HL-60/S4 treated with phorbol 12-myristate 13-acetate at 8.2 ng/mL for 4 days and 3 days (cell line): ENCODE measurements at regions not wholly inside any gene's neighbourhood (a gene's known extent, or its start where the extent isn't known, plus 50 kb on each side); places are given as distances from the start of the nearest gene placed in this dataset.

ENCODE experiments used
- in situ Hi-C: fragments of 300-500 bp; cut with MboI; formaldehyde crosslinking; loops from 2 replicates; pipeline ENCODE4 v1.15.0; 2022; ENCODE audit warnings: low sequenced_read_pairs

DNA sequence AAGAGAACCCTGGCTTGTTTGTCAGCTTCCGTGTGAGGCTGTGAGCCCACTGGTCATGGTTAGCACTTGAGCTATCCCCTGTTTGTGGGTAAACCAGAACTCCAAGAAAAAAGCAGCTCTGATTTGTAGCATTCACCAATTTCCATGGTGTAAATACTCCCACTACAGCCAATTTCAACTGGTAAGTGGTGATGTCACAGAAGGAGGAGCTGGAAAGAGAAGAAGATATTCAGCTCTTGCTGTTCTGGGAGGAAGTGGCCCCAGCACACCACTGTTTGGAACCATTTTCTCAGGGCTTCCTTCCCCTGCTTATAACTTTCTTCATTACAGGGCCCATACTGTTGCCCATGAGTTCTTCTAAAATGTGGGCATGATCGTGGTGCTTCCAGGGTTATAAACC is 500.1 kb upstream of the ZMIZ1 start:
- in situ Hi-C loops, result no loop called here

DNA sequence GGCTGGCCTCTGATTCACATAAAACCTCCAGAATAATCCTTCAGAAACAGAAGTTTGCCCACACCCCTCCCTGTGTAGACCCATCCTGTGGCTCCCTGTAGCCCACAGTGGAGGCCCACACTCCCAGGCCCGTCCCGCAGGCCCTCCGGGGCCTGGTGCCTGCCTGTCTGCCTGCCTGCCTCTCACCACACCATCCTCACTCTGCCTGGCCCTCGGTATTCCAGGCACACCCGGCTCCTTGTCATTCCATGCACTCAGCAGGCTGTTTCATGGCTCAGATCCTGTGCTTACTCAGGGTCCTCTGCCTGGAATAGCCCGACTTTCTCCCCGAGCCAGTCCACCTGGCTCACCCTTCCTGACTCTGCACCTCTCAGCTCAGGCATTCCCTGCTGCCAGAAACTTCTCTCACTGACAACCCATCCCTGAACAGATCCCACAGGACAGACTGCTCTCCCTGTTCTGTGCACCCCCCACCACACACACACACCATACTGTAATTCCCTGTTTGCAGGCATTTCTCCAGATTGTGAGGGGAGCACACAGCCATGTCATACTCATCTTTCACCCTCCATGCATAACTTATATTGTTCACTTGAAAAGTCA is 498.0 kb upstream of the ZMIZ1 start:
- in situ Hi-C loops, result no loop called here

DNA sequence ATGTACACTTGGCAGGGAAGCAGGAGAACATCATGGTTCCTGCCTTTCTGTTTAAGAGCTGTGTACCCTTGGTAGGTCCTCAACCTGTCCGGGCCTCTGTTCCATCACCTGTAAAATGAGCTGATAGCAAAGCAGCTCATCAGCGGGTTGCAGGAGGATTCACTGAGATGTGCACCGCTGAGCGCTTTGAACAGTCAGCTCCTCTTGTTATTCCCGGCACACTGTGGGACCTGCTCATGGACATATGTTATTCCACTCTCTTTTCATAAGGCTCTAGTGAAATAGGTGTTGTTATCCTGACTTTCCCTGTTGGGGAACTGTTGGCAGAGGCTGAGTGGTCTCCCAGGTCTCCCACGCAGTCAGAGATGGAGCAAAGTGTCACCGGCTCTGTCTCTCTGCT is 497.5 kb upstream of the ZMIZ1 start:
- in situ Hi-C loops, result no loop called here

DNA sequence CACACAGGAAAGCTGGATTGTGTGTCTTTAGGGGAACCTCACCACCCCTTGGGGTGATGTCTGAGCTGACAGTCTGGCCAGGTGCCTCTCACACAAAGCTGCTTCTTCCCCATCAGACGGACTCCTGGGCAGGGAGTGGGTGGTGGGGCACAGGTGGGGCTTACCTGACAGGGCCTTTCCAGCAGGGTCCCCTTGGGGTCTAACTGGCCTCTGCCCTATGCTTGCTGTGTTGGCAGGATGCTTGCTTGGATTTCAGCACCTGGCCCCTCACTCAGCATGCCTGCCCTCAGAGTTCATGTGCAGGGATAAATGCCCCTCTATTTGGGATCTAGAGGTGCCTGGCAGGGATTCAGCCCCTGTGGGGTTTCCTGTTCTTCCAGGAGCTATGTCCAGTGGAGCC is 496.9 kb upstream of the ZMIZ1 start:
- in situ Hi-C loops, result no loop called here

DNA sequence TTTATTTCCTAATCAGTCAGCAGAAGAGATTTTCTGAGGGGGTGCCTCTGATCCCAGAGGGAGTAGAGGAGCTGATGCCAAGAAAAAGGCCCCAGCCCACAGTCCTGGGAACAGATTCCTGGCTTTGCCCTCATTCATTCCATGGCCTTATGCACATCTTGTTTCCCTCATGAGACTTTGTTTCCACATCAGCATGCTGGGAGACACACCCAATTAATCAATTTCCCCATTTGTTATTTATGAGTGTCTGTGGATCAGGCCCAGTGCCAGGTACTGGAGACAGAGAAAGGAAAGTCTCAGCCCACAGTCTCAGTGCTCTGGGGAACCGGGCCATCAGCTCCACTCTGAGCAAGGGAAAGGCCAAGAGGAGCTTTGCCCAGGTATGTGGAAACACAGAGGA is 496.2 kb upstream of the ZMIZ1 start:
- in situ Hi-C loops, result no loop called here

DNA sequence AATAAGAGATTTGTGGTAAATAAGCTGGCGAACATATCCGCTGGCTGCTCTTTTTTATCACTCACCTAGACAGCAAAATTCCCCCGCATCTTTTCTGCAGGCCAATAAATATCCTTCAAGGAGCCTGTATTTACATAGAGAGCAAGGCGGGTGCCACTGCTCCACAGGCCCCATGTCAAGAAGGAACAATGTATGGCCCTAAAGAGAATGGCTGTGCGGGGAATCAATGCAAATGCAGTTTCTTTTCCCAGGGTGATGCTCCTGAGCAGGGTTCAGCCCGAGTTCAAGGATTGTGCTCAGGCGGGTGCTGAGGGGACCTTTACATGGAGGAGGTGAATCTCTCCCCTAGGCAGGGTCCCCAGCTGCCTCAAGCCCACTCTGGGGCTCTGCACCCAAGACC is 494.2 kb upstream of the ZMIZ1 start:
- in situ Hi-C loops, result no loop called here

DNA sequence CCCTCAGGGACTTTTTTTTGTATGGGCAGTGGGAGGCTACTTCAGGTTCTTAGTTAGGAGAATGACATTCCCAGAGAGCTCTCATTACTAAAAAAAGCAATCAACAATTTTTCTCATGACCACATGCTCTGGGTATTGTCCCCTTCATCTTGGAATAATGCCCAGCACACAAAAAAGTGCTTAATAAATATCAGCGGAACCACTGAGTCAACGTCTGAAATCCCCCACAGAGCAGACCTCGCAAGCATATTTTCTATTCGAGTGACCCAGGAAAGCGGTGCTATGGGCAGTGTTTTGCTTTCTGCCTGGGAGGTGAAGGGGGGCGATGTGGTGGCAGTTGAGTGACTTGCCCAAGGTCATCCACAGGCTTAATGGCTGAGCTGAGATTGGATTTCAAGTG is 493.4 kb upstream of the ZMIZ1 start:
- in situ Hi-C loops, result no loop called here

DNA sequence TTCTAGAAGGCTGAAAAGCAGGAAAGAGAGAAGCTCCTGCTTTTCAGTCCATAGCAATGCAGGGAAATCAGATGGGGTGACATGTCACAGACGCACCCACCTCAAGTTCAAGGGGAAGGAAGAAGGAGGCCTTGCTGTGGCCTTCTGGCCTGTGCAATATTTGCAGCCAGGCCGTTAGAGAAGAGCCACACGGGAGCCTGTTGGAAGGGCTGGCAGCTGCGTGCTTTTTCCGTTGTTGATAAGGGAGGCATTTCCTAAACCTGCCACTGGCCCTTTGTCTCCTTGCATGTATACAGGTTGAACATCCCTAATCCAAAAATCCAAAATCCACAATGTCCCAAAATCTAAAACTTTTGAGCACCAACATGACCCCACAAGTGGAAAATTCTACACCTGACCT is 492.5 kb upstream of the ZMIZ1 start:
- in situ Hi-C loops, result no loop called here

DNA sequence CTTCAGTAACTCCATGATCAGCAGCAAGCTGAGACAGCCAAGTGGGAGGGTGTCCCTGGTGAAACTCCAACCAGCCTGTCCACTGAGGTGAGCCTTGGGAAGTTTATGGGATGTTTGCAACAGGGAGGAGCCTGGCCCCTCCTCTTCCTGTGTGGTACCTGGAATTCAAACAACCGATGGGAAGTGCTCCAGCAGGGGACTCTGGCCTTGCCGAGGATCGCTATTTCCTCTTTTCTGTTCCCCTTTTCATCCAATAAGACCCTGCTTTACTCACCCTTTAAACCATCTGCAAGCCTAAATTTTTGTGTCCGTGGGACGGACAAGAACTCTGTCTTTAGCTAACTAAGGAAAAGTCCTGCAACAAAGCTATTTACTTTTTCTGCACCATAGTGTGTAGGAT is 491.1 kb upstream of the ZMIZ1 start:
- in situ Hi-C loops, result no loop called here

DNA sequence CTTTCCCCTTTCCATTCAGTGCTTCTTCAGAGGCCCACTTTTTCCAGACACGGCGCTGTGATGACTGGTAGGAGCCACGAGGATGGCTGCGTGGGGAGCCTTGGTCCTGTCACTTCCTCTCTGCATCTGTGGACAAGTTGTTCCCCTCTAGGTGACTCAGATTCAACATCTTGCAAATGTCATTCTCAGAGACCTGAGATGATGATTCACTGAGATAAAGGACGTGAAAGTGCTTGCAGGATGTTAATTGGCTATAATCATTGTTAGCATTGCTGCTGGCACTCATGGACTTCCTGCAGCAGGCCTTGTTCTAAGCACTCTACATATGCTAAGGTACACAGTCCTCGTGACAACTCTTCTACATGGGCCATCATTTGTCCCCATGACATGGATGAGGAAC is 489.8 kb upstream of the ZMIZ1 start:
- in situ Hi-C loops, result no loop called here

DNA sequence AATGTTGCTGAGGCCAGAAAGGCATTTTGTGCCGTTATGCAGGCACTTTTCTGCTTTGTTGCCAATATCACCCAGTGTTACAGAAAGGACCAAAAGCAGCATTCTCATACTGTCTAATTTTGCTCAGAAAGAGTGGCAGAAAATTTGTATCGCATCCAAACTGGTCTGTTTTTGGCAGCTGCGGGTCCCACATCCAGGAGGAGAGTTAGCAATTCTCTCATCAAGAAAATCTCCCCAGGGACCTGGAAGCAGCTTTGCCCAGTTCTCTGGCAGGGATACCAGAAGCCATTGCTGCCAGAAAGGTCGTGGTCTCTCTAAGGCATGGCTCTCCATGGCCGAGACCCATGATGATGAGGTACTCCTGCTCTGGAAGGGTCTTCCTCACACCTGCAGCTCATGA is 489.2 kb upstream of the ZMIZ1 start:
- in situ Hi-C loops, result no loop called here

DNA sequence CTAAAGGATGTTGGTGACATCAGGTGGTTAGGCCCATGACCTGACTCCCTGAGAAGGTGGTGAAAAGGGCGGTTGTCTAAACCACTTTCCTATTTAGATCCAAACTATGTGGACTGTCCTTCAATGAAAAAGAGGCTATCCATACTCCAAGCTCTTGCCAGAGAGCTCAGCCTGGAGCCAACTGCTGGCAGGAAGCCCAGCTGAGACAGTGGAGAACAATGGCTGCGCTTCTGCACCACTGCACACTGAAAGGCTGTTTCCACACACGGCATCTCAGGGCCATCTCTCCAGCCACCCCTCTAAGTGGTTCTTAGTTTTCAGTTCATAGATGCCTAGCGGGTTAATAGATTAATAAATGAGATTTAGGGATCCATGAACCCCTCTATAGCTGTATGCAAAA is 488.8 kb upstream of the ZMIZ1 start:
- in situ Hi-C loops, result no loop called here

DNA sequence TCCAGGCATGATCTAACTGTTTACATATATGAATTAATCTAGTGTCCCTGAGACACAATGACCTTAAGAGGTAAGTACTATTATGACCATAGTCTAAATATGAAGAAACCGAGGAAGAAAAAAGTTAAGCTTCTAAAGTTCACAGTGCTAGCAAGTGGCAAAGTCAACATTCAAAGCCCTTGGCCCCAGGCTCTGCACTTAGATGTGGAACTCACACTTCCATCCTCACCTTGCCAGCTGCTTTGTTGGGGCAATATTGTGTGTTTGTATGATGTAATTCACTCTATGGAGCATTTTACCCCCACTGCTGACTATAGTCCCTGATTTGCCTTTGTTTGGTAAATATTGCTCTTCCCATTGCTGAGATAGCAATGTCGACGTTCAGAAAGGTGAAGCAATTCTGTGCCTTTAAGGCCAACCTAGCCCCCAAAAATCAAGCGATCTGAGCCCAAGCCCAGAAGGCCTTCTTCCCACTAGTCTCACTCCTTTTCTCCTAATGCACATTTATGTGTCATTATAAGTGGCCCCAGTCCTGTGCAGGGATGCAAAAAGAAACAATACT is 487.6 kb upstream of the ZMIZ1 start:
- in situ Hi-C loops, result no loop called here

DNA sequence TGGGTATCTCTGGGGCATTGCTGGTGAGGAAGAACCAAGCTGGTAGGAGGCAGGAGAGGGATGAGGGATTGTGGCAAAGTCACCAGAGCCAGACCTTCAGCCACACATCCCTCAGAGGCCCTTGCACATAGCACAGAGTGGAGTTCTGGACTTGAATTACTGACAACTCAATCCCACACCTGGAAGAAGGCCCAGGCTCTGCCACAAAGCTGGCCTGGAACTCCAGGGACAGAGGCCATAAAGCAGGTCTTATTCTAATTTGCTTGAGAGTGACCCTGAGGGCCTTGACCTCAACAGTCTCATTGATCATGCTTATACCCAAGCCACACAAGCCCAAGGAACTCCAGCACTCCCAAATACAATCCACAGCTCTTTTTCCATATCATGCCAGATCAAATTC is 486.2 kb upstream of the ZMIZ1 start:
- in situ Hi-C loops, result no loop called here

DNA sequence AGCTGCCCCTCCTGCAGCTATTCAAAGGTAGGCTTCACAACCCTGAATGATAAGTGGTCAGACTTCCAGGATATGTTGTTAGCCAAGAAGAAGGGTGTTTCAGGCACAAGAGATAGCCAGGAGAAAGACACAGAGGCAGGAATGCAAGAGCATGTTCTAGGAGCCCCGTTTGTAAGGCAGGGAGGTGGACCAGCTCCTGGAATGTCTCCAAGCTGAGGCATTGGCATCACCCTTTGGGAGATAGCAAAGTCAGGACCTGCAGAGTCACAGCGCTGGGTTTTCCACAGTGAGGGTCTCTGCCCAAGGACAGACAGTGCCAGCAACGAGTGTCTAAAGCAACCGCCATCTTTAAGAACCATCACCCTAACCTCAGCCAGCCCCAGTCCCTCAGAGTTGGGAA is 484.5 kb upstream of the ZMIZ1 start:
- in situ Hi-C loops, result no loop called here

DNA sequence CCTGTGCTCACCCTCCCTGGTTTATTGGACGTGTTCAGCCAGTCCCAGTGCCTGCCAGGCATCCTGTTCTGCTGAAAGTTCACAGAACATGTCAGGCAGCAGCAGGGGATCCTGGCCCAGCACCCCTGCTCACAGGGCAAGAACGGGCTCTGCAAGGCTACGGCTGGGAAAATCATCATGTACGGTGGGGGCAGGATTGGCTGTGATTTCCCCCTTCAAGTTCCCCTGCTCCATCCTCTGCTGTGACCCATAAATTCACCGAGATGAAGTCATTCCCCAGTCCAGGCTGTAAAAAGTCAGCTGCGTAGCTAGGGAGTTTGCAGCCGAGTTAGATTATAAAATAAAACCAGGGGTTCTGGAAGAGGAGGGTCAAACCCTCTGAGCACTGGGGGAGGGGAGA is 484.1 kb upstream of the ZMIZ1 start:
- in situ Hi-C loops, result no loop called here

DNA sequence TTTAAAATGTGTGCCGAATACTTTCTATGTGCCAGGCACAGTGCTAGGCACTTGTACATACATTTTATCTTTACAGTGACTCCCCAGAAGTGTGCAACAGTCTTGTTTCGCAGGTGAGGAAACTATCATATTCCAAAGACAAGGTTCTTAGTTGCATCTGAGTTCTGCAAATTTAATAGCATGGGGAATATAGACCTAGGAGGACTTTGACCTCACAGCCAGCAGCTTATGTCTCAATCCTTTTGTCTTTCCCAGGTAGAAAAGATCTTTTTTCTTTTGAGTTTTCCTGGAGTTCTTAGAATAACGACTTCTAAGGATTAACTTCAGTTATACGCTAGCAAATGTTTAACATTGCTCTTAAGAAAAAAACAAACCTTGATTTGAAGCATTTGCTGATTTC is 482.8 kb upstream of the ZMIZ1 start:
- in situ Hi-C loops, result no loop called here

DNA sequence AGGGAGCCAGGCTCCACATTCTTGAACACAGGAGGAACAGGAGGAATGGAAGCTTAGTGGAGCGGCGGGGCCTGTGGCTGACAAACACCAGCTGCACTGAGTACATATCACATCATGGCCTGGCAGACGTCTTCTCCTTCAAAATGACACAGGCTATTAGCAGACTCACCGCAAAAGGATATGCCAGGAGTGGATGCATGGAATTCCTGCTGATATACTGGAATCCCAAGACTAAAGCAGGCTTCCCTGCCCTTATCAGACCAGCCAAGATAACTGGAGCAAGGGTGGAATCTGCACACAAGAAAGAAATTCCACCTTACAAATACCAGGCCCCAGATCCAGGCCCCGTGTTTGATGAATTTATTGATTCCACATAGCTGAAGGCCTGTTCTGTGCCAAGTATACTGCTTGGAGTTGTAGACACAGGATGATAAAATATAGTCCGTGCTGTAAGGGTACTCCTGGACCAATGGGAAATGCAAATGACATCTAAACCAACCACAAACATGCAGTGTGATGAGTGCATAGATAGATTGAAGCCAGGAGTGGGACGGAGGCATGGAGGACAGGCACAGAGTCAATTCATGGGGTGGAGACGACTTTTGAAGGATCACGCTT is 480.5 kb upstream of the ZMIZ1 start:
- in situ Hi-C loops, result no loop called here

DNA sequence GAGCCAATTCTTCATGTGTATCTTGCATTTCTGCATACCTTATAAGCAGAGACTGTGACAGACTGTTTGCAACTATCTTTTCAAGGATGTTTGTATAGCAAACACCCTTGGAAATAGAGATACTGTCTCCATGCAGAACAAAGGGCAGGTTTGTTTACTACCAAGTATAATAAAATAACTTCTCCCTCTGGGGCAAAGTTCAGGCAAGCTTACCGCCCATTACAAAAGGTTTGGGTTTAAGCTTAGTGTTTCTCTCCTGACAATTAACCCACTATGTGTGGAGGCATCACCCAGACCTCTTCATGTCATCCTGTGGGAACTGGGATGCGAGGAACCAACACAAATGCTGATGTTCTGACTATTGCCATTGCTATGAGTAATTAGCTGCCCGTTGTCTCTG is 479.1 kb upstream of the ZMIZ1 start:
- in situ Hi-C loops, result no loop called here

DNA sequence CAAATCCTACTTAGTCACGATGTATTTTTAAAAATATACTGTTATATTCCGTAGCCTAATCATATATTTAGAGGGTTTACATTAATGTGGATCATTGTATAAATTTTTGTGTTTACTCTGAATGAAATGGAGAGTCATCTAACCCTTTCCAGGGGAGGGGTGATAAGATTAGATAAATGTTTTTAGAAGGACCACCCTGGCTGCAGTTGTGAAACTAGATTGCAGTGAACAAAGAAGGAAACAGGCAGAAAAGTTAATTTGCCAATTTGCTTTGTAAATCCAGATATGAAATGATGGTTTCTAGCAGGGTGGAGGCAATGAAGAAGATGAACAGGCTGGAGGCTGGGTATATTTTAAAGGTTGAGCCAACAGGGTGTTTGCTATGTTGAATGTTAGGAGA is 477.7 kb upstream of the ZMIZ1 start:
- in situ Hi-C loops, result no loop called here

DNA sequence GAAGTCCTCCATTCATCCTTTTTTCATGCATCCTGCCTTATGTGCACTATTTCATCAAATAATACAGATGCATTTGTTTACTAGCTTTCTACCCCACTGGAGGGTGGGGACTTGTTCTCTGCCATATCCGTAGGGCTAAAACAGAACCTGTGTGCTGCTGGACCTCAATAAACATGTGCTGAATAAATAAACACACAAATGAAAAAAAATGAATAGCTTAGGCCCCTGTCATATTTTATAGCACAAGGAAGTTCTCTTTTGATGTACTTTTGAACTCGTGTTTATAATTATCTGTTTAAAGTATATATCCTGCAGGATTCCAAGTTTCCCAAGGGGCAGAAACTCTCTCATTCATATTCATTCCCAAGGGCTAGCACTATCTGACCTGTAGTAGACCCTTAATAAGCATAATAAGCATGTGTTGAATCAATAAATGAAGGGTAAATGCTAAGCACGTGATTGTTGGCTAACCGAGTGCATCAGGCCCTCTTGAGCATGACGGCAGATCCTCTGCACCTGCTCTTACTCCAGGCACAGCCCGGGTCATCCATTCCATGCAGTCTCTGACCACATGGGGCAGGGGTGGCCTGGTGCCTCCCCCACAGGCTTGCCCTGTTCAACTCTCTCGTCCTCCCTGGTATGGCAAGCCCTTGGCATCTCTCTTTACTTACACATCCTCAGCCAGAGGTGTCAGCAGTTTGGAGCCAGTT is 474.1 kb upstream of the ZMIZ1 start:
- in situ Hi-C loops, result no loop called here

DNA sequence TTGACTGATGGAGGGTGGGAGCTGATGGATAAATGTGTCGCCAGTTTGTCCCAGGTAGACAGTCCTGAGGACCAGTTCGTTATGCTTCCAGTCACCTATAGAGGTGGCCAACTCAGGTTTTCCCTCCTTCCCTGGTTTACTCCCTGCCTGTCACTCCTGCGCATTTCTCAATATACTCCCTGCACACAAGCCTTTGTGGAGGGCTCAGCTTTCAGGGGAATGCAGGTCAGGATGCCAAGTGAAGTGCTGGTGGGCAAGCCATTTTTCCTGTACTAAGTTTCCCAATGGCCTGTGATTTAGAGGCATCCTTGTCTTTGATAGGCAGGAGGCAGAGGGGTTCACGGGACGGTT is 473.5 kb upstream of the ZMIZ1 start:
- in situ Hi-C loops, result no loop called here
